Effector memory CD8-positive, alpha-beta T cell (primary cell): ENCODE measurements at regions not wholly inside any gene's neighbourhood (a gene's known extent, or its start where the extent isn't known, plus 50 kb on each side); places are given as distances from the start of the nearest gene placed in this dataset.

ENCODE experiments used
- ATAC-seq: fragments of 150-1000 bp; cut with Tn5 transposase; replicated peaks from 2 replicates; pipeline ENCODE4 v1.10.0; 2021; ENCODE audit warnings: mild to moderate bottlenecking, moderate library complexity
- DNase-seq, 3 experiments: peaks; one replicate each; pipeline ENCODE4 v3.0.0; 2021
- H3K27ac Mint-ChIP-seq, 2 donors: one replicate each; pipeline ENCODE4 v1.8.0; 2022; ENCODE audit warnings: mild to moderate bottlenecking in 2 of 2, mixed read lengths in 2 of 2, moderate library complexity in 2 of 2
- H3K27me3 Mint-ChIP-seq, 2 donors: one replicate each; pipeline ENCODE4 v1.8.0; 2022; ENCODE audit warnings: mixed read lengths in 2 of 2
- H3K36me3 Mint-ChIP-seq: one replicate; pipeline ENCODE4 v1.8.0; 2022; ENCODE audit warnings: mild to moderate bottlenecking, moderate library complexity, mixed read lengths; ENCODE audit not compliant: insufficient read depth
- H3K4me1 Mint-ChIP-seq, 2 donors: one replicate each; pipeline ENCODE4 v1.8.0; 2022; ENCODE audit warnings: low read depth in 2 of 2, mixed read lengths in 2 of 2
- H3K4me3 Mint-ChIP-seq, 2 donors: one replicate each; pipeline ENCODE4 v1.8.0; 2022; ENCODE audit warnings: mild to moderate bottlenecking in 2 of 2, mixed read lengths in 2 of 2, moderate library complexity in 2 of 2
- H3K9me3 Mint-ChIP-seq, 2 donors: one replicate each; pipeline ENCODE4 v1.8.0; 2022; ENCODE audit warnings: mixed read lengths in 2 of 2

GRCh38 chr13:73218181-73218580, 159.4 kb downstream of the KLF5 start:
- no peak overlapping the region for H3K4me3 Mint-ChIP-seq
- DNase-seq = no peak
- H3K27ac Mint-ChIP-seq = no peak overlapping the region
- peaks cover 0 to 5% of the 10 kb centered on the region in 2 donors for H3K4me1 Mint-ChIP-seq
- ATAC-seq = no peak
- no peaks in the 10 kb centered on the region for H3K9me3 Mint-ChIP-seq
- H3K27me3 Mint-ChIP-seq = peaks cover 13 to 17% of the 10 kb centered on the region in 2 donors
- no peaks in the 10 kb centered on the region for H3K36me3 Mint-ChIP-seq

DNA sequence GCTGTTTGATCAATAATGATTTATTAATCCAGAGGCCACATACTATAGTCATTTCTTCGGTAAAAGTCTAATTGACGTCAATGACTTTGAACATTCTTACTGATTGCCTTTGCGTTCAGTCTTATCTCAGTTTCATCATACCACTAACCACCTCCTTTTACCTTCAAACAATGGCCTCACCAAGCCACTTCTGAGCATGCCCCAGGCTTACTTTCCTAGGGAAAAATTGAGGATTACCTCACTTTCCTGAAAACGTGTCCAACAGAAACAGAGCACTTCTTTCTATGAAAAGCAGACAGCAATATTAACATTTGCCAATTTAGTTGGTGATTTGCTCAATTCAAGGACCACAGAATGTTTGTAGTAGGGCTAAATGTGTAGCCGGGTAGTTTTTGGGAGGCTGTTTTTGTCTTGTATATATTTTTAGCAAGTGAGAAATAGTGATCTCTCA, 157.6 kb downstream of the KLF5 start:
- H3K4me3 Mint-ChIP-seq = no peak overlapping the region
- DNase-seq (no peak), ATAC-seq (no peak)
- peaks cover 13 to 17% of the 10 kb centered on the region in 2 donors for H3K27me3 Mint-ChIP-seq
- no peak overlapping the region for H3K27ac Mint-ChIP-seq
- H3K4me1 Mint-ChIP-seq = no peaks in the 10 kb centered on the region
- H3K9me3 Mint-ChIP-seq = no peaks in the 10 kb centered on the region
- H3K36me3 Mint-ChIP-seq = no peaks in the 10 kb centered on the region

DNA sequence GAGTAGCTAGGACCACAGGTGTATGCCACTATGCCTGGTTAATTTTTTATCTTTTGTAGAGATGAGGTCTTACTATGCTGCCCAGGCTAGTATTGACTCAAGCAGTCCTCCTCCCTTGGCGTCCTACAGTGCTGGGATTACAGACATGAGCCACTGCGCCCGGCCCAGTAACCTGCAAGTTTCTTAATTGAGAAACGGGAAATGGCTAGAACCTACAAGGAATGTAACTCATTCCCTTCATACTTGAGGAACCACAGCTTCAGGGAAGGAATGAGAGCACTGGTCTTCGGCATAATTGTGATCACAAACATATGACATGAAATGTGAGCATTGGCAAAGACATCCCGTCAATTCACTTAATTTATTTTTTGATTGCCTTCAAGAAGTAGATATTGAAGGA, 157.0 kb downstream of the KLF5 start:
- H3K36me3 Mint-ChIP-seq = no peaks in the 10 kb centered on the region
- no peak overlapping the region for H3K27ac Mint-ChIP-seq
- no peak overlapping the region for H3K4me3 Mint-ChIP-seq
- ATAC-seq (no peak), DNase-seq (no peak)
- H3K9me3 Mint-ChIP-seq = no peaks in the 10 kb centered on the region
- H3K4me1 Mint-ChIP-seq = no peaks in the 10 kb centered on the region
- peaks cover 13 to 17% of the 10 kb centered on the region in 2 donors for H3K27me3 Mint-ChIP-seq

DNA sequence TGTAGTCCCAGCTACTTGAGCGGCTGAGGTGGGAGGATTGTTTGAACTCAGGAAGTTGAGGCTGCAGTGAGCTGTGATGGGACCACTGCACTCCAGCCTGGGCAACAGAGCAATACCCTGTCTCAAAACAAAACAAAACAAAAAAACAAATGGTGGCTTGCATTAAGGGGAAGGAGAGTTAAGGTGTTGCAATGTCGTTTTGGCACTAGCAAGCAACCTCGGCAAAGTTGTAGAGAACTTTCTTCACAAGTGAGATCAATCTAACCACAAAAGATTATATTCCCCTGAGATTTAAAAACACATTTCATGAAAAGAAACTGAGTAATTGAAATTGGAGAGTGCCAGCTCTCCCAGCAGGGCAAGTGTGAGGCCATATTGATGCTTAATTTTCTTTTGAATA, 153.7 kb downstream of the KLF5 start:
- Mint-ChIP-seq H3K9me3 (no peaks in the 10 kb centered on the region), H3K27me3 (peaks cover 13 to 17% of the 10 kb centered on the region in 2 donors), H3K4me3 (no peak overlapping the region), H3K27ac (no peak overlapping the region), H3K36me3 (no peaks in the 10 kb centered on the region), H3K4me1 (no peaks in the 10 kb centered on the region)
- ATAC-seq = no peak
- DNase-seq = no peak

- no peaks in the 10 kb centered on the region for H3K9me3 Mint-ChIP-seq
- H3K36me3 Mint-ChIP-seq = no peaks in the 10 kb centered on the region
- DNase-seq (no peak), ATAC-seq (no peak)
- no peaks in the 10 kb centered on the region for H3K4me1 Mint-ChIP-seq
- H3K27ac Mint-ChIP-seq = no peak overlapping the region
- H3K4me3 Mint-ChIP-seq = no peak overlapping the region
- H3K27me3 Mint-ChIP-seq = peaks cover 8 to 16% of the 10 kb centered on the region in 2 donors
These were observed 151.5 kb downstream of the KLF5 start for GRCh38 chr13:73210218-73210883.

- no peaks in the 10 kb centered on the region for H3K36me3 Mint-ChIP-seq
- no peaks in the 10 kb centered on the region for H3K4me1 Mint-ChIP-seq
- DNase-seq (no peak), ATAC-seq (no peak)
- no peak overlapping the region for H3K27ac Mint-ChIP-seq
- no peaks in the 10 kb centered on the region for H3K9me3 Mint-ChIP-seq
- H3K27me3 Mint-ChIP-seq = peaks cover 19 to 46% of the 10 kb centered on the region in 2 donors
- H3K4me3 Mint-ChIP-seq = no peak overlapping the region
These were observed 146.1 kb downstream of the KLF5 start for GRCh38 chr13:73204952-73205351.

DNA sequence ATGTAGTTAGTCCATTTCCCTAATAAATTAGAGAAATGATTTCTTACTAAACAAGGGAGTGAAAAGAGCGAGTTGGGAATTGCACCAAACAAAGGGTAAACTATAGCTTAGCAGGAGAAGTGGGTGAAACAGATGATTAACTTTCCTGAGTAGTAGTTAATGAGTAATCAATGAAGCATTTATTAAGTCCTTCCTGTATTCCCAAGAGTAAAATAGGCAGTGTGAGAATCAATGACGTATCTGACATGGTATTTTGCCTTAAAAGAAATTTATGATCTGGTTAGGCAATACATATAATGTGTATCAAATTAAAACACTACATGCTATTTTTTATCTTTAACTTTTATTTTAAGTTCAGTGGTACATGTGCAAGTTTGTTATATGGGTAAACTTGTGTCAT, 142.8 kb downstream of the KLF5 start:
- ATAC-seq (no peak), DNase-seq (no peak)
- Mint-ChIP-seq H3K4me1 (no peaks in the 10 kb centered on the region), H3K27me3 (peaks cover 25 to 46% of the 10 kb centered on the region in 2 donors), H3K4me3 (no peak overlapping the region), H3K36me3 (no peaks in the 10 kb centered on the region), H3K27ac (no peak overlapping the region), H3K9me3 (no peaks in the 10 kb centered on the region)

- no peak for ATAC-seq
- H3K27me3 Mint-ChIP-seq = peaks cover 16 to 40% of the 10 kb centered on the region in 2 donors
- H3K9me3 Mint-ChIP-seq = no peaks in the 10 kb centered on the region
These were observed 140.2 kb downstream of the KLF5 start for GRCh38 chr13:73198991-73199411.

GRCh38 chr13:73195091-73195490, 136.3 kb downstream of the KLF5 start:
- H3K9me3 Mint-ChIP-seq = no peaks in the 10 kb centered on the region
- H3K27me3 Mint-ChIP-seq = peaks cover 11 to 19% of the 10 kb centered on the region in 2 donors

More at GRCh38 chr13:73198991-73199411, 140.2 kb downstream of the KLF5 start:
- no peak for DNase-seq
- H3K27ac Mint-ChIP-seq = no peak overlapping the region
- H3K4me3 Mint-ChIP-seq = no peak overlapping the region
- no peaks in the 10 kb centered on the region for H3K4me1 Mint-ChIP-seq
- no peaks in the 10 kb centered on the region for H3K36me3 Mint-ChIP-seq

DNA sequence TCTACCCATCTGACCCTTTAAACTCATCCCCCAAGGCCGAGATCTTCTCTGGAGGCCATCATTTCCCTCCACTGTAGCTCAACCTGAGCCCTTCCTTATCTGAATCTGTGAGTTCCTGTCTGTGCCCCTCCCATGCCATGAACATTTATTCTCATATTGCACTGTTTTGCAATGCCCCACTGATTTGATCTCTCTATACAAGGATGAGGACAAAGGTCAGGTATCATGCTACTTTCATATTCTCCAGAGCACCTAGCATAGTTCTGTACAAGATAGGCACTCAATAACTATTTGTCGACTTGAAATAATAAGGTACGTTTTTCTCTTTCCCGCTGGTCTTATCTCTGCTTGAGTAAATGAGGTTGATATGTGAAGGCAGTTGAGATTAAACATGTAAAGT, 135.5 kb downstream of the KLF5 start:
- no peak for DNase-seq
- Mint-ChIP-seq H3K36me3 (no peaks in the 10 kb centered on the region), H3K27me3 (peaks cover 11 to 19% of the 10 kb centered on the region in 2 donors), H3K4me3 (no peak overlapping the region), H3K4me1 (peaks cover 0 to 1% of the 10 kb centered on the region in 2 donors), H3K9me3 (no peaks in the 10 kb centered on the region), H3K27ac (no peak overlapping the region)
- ATAC-seq = no peak

More at GRCh38 chr13:73195091-73195490, 136.3 kb downstream of the KLF5 start:
- H3K4me3 Mint-ChIP-seq = no peak overlapping the region
- DNase-seq (no peak), ATAC-seq (no peak)
- H3K36me3 Mint-ChIP-seq = no peaks in the 10 kb centered on the region
- no peak overlapping the region for H3K27ac Mint-ChIP-seq
- peaks cover 0 to 1% of the 10 kb centered on the region in 2 donors for H3K4me1 Mint-ChIP-seq

GRCh38 chr13:73193554-73193953, 134.7 kb downstream of the KLF5 start:
- Mint-ChIP-seq H3K27me3 (peaks cover 11 to 19% of the 10 kb centered on the region in 2 donors), H3K4me1 (peaks cover 0 to 1% of the 10 kb centered on the region in 2 donors), H3K27ac (no peak overlapping the region), H3K36me3 (no peaks in the 10 kb centered on the region), H3K9me3 (no peaks in the 10 kb centered on the region), H3K4me3 (no peak overlapping the region)
- ATAC-seq = no peak
- DNase-seq = no peak

DNA sequence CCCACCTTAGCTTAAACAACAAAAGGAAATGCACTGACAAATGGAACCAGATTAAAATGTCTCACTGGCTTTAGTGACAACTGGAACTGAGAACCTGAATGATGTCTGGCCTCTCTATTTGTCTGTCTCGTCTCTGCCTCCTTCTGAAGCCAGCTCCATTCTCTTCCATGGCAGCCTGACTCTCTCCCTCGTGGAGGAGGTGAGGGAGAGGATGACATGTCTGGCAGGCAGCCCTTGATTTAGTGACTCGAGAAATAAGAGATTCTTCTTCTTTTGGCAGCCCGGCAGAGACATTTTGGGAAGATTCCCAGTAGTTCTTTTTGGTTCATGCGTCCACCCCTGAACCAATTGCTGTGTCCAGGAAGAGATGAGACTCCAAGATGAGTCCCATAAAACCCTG, 131.7 kb downstream of the KLF5 start:
- Mint-ChIP-seq H3K4me1 (peaks cover 0 to 1% of the 10 kb centered on the region in 2 donors), H3K27ac (no peak overlapping the region), H3K4me3 (no peak overlapping the region), H3K27me3 (peaks cover 5 to 19% of the 10 kb centered on the region in 2 donors), H3K36me3 (no peaks in the 10 kb centered on the region), H3K9me3 (peaks cover 0 to 2% of the 10 kb centered on the region in 2 donors)
- DNase-seq (no peak), ATAC-seq (no peak)

DNA sequence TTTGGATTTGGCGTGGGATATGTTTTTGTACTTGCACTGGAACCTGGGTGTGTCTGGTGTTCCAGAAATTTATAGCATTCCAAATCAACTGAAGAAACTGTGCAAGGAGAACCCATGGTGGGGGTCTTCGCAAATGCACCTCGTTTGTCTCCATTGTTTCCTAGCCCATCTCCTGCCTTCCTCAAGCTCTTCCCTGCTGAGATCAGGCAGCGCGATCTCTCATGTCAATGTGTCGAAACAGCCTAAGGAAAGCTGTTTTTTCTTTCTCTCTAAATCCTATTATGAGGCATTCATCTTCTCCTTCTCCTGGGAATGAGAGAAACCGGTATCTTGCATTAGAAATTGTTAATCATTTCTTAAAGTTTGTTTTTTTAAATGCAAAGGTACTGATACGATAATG, 131.0 kb downstream of the KLF5 start:
- H3K27me3 Mint-ChIP-seq = peaks cover 5 to 19% of the 10 kb centered on the region in 2 donors
- no peak overlapping the region for H3K27ac Mint-ChIP-seq
- peaks cover 0 to 2% of the 10 kb centered on the region in 2 donors for H3K9me3 Mint-ChIP-seq
- ATAC-seq = no peak
- DNase-seq = no peak
- H3K36me3 Mint-ChIP-seq = no peaks in the 10 kb centered on the region
- no peak overlapping the region for H3K4me3 Mint-ChIP-seq
- H3K4me1 Mint-ChIP-seq = peaks cover 0 to 1% of the 10 kb centered on the region in 2 donors

DNA sequence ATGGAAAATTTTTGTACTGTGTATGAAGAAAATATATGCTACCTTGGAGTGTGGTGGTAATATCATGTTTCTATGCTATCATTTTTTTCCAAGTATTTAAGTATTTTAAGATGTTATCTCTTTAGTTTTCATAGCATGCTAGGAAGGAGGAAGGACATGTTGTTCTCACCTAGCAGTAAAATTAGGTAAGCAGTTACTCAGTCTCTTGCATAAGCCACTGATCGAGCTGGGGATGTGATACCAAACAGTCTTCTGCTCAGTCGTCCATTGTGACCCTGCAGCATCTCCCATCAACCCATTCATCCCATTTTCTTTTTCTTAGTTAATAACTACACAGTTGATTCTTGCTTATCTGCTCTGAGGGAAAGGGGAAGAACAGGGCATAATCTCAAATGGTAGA, 130.6 kb downstream of the KLF5 start:
- peaks cover 0 to 1% of the 10 kb centered on the region in 2 donors for H3K4me1 Mint-ChIP-seq
- DNase-seq (no peak), ATAC-seq (no peak)

More for the DNA sequence above, 130.6 kb downstream of the KLF5 start:
- peaks cover 0 to 2% of the 10 kb centered on the region in 2 donors for H3K9me3 Mint-ChIP-seq
- H3K4me3 Mint-ChIP-seq = no peak overlapping the region
- no peak overlapping the region for H3K27ac Mint-ChIP-seq
- H3K27me3 Mint-ChIP-seq = peaks cover 5 to 16% of the 10 kb centered on the region in 2 donors
- no peaks in the 10 kb centered on the region for H3K36me3 Mint-ChIP-seq
